GM21515 (cell line): ENCODE measurements at regions not wholly inside any gene's neighbourhood (a gene's known extent, or its start where the extent isn't known, plus 50 kb on each side); places are given as distances from the start of the nearest gene placed in this dataset.
"Not testable (repeated sequence)": the region's sequence is repeated elsewhere in the genome, so short reads cannot be mapped to it uniquely, and the experiment has no call there.

Experiments
- ATAC-seq: cut with Tn5 transposase; IDR thresholded peaks from one replicate; pipeline ENCODE4 v1.9.1; 2021; ENCODE audit not compliant: unreplicated experiment

DNA sequence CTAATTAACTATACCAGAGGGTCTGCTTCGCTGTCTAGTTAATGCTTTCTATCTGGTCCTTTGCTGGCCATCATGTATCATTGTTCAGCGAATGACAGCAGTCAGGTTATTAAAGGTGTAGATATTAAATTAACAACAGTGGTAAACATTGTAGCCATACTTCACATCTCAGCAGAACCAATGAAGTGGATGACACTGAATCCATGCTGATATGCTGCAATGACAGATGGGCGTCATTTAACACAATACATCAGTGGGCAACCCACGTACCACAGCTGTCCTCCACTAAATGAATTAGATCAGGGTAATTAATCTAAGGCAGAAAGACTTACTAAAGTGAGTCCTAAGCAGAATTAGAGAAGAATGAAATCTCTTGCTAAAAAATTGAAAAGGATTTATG, 767.2 kb downstream of the NXPH1 start:
- no peak for ATAC-seq

- ATAC-seq: no peak
These were observed 768.5 kb downstream of the NXPH1 start for GRCh38 chr7:9201928-9202327.

DNA sequence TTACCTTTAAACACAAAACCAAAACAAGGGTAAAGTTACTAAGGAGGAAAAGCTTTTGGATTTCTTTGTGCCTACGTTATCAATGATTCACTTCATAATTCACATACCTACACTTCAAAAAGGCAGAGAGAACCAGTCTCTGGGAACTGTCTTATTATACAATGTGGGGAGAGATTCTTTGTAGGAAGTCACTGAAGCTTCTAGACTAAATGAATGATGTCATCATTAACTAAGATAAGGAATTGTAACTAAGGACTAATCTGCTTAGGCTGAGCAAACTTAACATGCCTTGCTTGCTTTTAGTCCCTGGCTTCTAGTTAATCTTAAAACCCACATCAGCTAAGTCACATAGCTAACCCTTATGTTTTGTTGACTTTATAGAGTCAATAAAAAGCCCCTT, 771.2 kb downstream of the NXPH1 start:
- ATAC-seq: no peak

GRCh38 chr7:9210114-9210513, 776.7 kb downstream of the NXPH1 start:
- no peak for ATAC-seq

DNA sequence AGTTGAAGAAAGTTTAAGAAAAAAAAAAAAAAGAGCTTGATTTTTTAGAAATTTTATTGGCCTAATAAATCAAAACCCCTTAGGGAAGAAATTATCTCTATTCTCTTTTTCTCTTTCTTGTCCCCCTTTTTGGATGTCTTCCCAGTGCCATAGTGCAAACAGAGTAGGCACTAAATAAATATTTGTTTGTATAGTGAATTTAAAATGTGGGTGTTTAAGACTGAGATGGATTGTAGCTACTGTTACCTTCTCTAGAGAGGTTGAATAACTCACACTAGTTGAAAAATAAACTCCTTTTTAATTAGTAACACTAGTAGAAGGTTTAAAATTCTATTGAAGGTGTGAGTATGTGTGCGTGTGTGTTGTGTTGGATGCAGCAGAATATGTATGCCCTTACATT, 783.8 kb downstream of the NXPH1 start:
- no peak for ATAC-seq

- no peak for ATAC-seq
These were observed 793.1 kb downstream of the NXPH1 start for GRCh38 chr7:9226500-9226899.

DNA sequence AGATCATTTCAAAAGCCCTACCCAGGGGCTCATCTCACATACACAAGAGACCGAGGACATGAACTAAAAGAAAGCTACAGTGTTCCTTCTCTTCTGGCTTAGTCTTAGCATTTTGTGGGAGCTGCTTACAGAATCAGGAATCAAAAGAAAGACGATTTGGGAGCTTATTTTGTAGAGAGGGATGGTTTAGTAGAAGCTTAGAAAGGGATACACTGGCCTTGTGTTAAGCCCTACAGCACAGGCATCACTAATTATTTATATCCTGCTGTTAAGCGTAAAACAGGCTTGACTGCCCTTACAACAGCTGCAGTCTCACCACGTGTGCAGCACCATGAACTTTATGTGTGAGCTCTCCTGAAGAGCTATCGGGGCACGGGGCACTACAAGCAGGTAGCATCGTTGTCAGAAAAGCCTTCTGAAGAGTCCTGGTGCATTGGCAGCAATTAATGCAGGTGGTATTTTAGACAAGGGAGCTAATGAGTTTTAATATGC, 798.3 kb downstream of the NXPH1 start:
- no peak for ATAC-seq

DNA sequence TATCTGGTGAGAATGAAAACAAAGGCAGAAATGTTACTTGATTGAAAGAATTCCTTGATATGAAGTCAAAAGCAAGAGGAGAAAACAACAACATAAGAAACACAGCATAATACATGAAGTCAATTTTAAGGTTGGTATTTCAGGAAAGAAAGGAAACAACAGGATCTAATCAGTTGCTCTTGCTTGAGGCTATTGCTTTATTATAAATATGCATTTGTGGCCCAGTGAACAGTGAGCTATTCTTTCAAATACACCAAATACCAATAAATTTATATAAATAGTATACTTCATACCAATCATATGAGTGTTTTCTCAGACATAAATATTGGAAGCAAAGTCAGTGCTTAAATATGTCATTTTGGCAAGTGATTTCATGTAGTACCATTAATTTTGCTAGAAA, 806.6 kb downstream of the NXPH1 start:
- ATAC-seq: no peak

- ATAC-seq: no peak
These were observed 808.4 kb downstream of the NXPH1 start for GRCh38 chr7:9241826-9242225.

DNA sequence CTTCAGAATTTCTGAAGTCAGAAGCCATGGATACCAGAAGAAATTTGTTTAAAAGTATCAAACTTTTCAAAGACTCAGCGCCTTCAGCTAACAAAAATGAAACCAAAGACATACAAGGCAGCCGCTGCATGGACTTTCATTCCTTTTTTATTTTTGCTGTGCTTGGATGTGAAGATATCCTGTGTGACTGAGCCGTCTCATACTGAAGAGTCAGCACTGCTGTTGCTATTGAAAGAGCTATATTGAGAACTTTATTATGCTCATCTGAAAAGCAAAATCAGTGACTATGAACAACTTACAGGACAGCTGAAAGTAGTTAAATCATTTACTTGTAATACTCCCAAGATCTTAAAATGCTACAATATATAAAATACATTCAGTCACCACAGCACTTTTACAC, 809.2 kb downstream of the NXPH1 start:
- no peak for ATAC-seq

GRCh38 chr7:9250876-9251275, 817.5 kb downstream of the NXPH1 start:
- no peak for ATAC-seq

DNA sequence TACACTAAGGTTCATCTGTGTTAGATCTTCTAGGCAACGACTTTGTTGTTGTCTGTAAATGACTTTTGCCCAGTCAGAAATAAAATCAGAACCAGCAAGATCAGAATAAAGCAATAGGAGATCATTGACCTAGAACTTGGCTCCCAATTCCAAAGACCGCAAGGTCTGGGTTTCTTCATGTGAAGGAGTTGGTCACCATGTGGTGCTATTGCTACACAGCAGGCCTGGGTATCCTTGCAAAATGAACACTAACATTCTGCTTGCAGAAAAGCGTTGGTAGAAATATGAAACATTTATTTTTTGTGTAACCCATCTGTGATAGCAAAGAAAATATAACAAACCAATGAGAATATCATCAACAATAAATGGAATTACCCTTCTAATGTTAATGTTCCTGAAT, 831.0 kb downstream of the NXPH1 start:
- no peak for ATAC-seq

DNA sequence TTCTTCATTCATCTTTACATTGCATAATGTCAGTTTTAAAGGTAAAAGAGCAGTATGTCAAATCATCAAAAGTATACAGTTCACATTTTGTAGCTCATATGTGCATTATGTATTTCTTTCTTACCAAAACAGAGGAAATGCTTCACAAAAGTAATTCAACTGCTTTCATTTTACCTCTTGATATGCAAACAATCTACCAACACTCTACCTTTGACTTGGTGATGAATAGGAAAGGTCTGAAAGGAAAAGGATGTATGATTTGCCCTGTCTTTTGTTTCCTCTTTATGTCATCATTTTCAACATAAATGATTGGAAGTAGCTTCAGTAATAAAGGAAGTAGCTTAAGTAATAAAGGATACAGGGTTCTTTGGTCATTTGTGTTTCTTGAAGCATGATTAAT, 846.7 kb downstream of the NXPH1 start:
- ATAC-seq: no peak

DNA sequence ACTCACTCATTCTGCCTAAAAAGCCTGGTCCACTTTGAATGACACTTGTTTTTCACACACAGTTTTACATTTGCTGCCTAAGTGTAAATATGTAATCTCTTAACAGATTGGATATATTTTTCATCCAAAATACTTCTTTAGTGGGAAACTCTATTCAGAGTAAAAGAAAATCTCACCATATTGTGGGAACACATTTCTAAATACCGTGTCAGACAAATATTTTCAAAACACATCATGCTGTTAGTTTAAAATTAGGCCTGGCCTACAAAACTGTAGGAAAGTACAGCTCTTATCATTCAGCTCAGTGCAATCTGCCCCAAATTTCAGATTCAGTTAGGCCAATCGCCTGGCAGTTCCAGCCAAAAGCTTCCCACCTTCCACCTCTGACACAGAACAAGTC, 849.8 kb downstream of the NXPH1 start:
- no peak for ATAC-seq

- no peak for ATAC-seq
These were observed 869.0 kb downstream of the NXPH1 start for GRCh38 chr7:9302436-9302835.

DNA sequence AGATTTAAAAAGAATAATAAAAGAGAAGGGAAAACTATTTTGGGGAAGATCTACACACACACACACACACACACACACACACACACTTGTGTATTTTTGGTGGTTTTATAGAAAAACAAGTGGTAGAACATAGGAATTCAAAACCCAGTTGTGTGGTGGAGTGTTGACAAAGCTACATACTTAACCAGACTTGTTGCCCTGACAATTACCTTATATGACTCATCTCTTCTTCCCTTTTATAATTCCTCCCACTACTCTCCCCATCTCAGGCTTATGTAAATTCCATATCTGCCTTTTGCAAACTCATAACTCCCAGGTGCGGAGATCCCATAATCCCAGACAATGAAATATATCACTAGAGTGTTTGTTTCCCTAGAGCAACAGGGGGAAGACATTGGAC, 873.7 kb downstream of the NXPH1 start:
- no peak for ATAC-seq

GRCh38 chr7:9324513-9324912, 891.1 kb downstream of the NXPH1 start:
- ATAC-seq: no peak

DNA sequence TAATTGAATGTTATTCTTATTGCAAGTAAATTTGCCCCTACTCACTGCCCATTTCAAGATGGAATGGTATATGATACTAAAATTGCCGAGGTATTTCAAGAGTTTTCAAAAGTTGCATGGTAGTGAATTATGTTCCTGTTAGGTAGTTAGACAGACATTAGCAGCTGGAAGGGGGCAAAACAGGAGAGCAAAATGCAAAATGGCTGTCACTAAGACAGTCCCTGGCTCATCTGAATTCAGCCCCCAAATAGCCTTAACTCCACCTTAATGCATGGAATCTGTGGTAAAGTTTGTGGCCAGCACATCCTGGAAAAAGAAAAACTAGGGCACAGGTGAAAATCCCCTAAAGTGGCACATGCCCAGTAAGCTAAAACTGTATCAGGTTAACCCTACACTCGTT, 894.9 kb downstream of the NXPH1 start:
- ATAC-seq: no peak

DNA sequence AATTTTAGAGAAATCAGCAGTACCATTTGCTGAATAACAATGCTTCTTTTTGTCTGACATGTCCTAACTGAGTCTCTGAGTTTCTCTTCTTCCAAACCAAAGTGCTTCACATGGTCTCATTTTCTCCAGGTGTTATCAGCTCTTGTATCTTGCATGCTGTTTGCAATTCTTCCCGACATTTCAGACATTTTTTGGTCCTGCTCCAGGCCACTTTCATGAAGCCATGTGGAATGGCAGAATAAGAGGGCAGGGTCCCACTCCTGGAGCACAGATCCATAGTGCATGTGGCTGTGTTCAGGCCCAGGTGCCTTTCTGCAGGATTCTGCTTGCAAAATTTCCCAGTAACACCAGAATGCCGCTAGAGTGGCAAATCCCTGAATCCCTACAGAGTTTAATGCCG, 916.2 kb downstream of the NXPH1 start:
- no peak for ATAC-seq

- ATAC-seq: no peak
These were observed 957.8 kb downstream of the NXPH1 start for GRCh38 chr7:9391221-9391620.

DNA sequence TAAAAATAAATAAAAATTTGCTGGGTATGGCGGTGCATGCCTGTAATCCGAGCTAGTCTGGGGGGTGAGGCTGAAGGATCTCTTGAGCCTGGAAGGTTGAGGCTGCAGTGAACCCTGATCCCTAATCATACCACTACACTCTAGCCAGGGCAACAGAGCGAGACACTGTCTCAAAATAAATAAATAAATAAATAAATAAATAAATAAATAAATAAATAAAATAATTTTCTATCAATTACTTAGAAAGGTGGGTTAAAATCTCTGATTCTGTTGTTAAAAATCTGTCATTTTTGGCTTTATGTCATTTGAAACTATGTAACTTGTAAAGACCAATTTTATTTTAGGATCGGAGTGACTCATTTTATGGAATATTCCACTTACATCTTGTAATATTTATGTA, 958.6 kb downstream of the NXPH1 start:
- ATAC-seq: no peak

GRCh38 chr7:9404386-9404785, 971.0 kb downstream of the NXPH1 start:
- ATAC-seq: not testable (repeated sequence)

DNA sequence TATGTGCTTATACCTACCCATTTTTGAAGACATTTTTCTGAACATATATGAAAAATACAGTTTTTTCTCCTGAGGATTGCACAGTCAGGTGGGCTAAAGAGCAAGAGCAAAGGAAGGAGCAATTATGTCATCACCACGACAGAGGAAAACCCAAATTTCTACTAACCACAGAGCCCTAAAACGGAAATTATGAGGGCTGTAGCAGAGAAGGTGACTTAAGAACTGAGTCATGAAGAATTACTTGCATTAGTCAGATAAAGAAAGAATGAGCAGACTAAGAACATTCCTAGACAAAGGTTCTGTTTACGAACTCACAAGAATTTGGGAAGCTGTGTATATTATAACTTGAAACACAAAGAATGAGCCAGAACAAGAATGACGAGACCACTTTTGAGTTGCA, 974.4 kb downstream of the NXPH1 start:
- ATAC-seq: no peak

DNA sequence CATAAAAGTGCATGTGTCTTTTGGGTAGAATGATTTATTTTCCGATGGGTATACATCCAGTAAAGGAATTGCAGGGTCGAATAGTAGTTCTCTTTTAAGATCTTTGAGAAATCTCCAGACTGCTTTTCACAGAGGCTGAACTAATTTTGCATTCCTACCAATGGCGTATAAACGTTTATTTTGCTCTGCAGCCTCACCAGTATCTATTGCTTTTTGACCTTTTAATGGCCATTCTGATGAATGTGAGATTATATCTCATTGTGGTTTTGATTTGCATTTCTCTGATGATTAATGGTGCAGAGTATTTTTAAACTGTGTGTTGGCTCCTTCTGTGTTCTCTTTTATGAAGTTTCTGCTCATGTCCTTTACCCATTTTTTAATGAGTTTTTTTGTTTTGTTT, 1020.1 kb downstream of the NXPH1 start:
- ATAC-seq: no peak
